NCI-H1694 treated with DMSO at 0.1 percent for 48 hours (cell line): ENCODE measurements at regions not wholly inside any gene's neighbourhood (a gene's known extent, or its start where the extent isn't known, plus 50 kb on each side); places are given as distances from the start of the nearest gene placed in this dataset.
"Not testable (repeated sequence)": the region's sequence is repeated elsewhere in the genome, so short reads cannot be mapped to it uniquely, and the experiment has no call there.

ENCODE experiments used
- DNase-seq: peaks from one replicate; lab custom pipeline; 2025; lab: John Stamatoyannopoulos, UW

DNA sequence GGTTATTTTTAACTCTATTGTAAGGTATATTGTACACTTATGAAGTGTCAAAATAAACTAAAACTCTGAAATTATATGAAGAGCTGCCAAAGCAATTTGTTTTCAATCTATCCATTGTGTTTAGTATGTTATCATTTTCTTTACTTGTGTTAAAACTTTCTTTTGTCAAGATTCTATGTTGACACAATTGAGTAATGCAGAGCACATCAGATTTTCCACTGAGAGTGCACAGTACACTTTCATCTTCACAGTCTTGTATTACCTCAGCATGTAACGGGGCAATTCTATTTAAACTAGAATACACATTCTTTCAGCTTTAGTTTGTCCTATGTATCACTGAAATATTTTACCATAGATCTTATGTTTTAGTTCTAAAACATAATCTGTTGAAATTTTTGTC lies 304.4 kb upstream of the ZC3H15 start:
- DNase-seq, result no peak

DNA sequence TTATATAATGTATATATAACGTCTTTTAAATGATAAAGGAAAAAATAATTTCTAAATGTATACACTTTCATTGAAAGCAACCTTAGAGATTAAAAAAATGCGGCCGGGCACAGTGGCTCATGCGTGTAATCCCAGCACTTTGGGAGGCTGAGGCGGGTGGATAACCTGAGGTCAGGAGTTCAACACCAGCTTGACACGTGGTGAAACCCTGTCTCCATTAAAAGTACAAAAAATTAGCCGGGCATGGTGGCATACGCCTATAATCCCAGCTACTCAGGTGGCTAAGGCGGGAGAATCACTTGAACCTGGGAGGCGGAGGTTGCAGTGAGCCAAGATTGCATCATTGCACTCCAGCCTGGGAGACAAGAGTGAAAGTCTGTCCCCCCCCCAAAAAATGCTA lies 303.7 kb upstream of the ZC3H15 start:
- not testable (repeated sequence) for DNase-seq

DNA sequence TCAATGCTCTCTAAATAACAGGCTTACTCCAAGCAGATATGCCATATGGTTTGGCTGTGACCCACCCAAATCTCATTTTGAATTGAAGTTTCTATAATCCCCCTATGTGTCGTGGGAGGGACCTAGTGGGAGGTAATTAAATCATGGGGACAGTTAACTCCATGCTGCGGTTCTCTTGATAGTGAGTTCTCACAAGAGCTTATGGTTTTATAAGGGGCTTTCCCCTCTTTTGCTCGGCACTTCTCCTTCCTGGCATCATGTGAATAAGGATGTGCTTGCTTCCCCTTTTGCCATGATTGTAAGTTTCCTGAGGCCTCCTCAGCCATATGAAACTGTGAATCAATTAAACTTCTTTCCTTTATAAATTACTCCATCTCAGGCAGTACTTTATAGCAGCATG lies 302.7 kb upstream of the ZC3H15 start:
- no peak for DNase-seq

DNA sequence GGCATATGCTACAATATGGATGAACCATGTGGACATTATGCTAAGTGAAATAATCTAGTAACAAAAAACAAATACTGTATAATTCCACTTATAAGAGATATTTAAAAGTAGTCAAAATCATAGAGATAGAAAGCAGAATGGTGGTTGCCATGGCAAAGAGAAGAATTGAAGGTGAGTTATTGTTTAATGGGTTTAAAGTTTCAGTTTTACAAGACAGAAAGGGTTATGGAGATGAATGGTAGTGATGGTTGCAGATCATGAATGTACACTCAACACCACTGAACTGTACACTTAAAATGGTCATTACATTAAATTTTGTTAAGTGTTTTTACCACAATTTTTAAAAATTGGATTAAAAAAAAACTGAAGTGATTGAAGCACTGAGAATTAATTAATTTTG lies 298.2 kb upstream of the ZC3H15 start:
- DNase-seq, result no peak

DNA sequence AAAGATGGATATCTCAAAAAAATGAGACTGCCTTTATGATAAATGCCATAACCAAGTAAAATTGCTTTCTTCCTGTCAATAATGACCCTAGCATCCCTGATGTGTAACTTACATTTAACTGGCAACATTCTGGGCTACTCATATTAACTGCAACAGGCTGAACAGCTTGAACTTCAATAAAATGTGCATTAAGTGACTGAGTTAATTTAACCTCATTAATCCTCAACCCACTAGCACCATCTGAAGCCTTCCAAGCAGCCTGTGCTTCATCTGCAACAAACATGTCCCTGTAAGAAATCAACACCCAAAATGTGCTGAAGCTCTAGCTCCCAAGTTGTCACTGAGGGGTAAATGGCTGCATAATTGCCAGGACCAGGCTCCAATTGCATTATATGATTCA lies 296.2 kb upstream of the ZC3H15 start:
- DNase-seq, result no peak

DNA sequence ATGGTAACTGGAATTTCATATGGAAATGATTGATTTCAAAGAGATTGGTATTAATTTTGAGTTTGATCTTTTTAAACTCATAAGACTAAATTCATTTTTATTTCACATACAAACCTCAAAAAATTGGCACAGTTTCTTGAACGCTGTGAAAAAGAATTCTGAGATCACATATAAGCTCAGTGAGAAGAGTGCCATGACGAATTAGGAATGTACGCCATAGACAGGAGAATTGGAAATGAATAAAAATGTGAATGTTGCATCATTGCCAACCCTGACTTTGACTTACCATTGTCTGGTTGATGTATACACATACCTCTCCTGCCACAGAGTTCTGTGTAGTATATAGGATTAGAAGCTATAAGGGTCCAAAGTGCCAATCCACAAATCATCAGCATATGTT lies 290.4 kb upstream of the ZC3H15 start:
- no peak for DNase-seq

DNA sequence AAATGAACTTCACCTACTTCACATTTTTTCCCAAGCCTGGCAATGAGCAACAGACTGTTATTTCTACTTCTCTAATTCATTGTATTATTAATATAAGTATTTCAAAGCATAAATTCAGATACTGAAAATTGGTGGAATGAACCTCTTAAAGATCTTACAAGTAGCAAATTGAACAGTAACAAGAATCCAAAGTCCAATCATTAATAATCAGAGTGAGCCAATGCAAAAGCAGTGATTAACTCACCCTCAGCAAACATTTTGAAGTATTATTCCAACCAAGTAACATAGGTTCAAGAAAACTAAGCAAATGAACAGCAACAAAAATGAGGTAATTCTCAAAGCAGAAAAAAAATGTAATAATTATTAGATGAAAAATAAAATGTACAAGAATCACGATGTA lies 288.1 kb upstream of the ZC3H15 start:
- no peak for DNase-seq

DNA sequence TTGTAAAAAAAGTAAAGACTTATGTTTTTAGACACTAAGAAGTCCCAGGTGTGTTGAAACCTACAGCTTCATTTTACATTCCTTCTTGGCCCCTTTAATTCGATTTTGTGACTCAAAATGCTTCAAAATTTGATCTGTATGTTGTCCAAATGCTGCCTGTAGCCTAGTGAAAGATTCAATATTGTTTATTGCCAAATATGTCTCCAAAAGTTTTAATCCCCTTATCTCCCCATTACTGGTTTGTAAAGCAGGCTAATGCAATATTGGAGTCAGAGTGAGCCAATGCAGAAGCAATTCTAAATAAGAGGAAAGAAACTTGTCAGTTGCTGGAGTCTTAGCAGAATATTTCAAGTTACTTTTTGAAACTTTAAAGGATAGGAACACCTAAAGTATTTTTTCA lies 287.0 kb upstream of the ZC3H15 start:
- DNase-seq, result no peak

DNA sequence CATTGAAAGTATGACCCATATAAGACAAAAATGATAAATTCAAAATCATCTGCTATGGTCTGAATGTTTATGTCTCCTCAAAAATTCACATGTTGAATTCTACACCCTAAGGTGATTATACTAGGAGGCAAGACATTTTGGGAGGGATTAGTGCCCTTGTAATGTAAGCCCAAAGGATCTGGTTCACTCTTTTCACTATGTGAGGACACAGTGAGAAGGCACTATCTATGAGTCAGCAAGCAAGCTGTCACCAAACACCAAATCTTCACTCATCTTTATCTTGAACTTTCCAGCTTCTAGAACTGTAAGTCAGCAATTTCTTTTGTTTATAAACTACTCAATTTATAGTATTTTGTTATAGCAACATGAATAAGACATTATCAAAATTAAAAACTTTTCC lies 284.7 kb upstream of the ZC3H15 start:
- no peak for DNase-seq

DNA sequence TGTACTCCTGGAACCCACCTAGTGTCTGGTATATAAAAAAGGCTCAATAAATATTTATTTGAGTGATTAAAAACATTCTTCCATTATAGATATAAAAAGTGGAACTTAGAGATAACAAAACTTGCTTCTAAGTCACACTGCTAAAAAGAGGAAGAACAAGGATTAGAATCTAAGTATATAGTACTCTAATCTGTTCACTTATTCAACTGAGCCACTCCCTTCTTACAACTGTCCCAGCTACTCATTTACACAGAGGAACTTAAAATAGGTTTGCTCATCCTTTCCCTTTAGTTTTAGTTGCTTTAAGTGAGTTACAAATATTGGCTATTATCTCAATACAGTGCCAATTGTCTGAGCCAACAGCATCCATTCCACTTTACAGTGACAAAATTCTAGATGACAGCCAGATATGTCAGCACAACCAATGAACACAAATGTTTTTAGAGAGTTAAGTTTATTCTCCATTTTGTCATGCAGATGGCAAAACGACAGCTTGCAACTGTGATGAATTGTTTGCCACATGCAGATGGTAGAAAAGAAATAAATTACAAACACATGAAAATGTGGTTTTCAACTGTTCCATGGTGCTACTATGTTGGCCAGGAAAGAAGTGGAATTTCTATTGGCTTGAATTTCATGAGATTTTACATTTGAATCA lies 280.7 kb upstream of the ZC3H15 start:
- DNase-seq, result peak; percentile 16

DNA sequence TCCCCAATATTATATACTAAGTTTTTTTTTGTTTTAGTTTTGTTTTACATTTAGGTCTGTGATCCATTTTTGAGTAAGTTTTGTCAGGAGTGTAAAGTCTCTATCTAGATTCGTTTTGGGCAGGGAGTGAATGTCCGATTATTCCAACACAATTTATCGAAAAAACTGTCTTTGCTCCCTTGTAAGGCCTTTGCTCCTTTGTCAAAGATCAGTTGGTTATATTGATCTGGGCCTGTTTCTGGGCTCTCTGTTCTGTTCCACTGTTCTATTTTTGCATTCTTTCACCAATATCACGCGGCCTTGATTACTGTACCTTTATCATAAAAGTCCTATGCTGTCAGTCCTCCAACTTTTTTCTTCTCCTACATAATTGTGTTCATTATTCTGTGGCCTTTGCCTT lies 276.5 kb upstream of the ZC3H15 start:
- no peak for DNase-seq

DNA sequence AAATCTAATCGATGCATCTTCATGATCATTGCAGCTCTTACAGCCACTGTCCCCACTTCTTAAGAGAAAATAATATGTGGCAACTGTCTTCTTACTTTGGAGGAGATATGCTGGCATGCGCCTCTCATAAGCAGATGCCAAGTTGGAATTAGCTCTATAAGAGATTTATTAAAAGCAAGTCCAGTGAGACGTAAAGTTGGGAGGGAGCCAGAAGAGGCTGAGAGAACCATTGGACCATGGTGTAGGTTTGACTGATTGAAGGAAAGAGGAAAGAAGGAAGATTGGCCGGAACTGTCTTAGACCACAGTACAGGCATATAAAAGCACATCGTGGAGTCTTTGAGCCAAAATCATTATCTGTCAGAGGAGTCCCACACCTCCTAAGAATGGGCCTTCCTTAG lies 265.7 kb upstream of the ZC3H15 start:
- DNase-seq, result no peak

DNA sequence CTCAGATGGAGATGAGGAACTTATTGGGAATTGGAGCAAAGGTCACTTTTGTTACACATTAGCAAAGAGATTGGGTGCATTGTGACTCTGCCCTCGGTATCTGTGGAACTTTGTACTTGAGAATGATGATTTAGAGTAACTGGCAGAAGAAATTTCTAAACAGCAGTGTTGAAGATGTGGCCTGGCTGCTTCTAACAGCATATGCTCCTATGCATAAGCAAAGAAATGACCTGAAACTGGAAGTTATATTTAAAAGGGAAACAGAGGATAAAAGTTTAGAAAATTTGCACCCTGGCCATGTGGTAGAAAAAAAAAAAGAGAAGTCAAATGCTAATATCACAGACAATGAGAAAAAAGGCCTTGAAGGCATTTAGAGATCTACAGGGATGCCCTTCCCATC lies 256.8 kb upstream of the ZC3H15 start:
- DNase-seq, result no peak

DNA sequence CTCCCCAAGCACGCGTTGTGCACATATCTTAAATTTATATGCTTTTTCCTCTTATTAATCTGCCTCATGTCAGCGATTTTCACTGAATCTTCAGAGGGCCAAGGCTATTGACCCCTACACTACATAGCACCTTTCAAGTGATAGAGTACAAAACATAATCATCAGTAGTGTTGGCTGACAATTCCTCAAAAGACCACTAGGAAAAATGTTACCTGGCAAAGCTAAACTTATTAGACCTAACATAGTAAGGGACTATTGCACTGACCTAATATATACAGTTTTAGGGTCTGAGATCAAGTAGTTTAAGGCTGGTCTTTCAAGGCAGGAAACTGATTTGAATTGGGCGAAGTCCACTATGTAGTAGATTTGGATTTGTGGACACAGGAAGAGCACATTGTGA lies 244.2 kb upstream of the ZC3H15 start:
- DNase-seq, result no peak

DNA sequence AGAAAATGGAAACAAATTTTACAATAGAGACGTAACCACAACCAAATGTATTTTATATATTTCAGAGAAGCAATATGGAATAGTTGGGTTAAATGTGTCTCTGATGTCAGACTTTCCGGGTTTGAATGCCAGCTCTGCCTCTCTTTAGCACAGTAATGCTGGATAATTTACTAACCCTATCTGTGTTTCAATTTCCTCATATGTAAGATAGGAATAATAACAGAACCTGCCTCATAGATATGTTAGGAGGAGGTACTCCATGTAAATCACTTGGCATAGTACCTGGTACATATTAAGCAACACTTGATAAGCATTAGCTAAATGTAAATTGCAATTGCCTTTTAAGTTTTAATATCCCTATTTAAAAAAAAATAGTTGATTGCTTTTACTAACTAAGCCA lies 231.3 kb upstream of the ZC3H15 start:
- DNase-seq, result no peak

DNA sequence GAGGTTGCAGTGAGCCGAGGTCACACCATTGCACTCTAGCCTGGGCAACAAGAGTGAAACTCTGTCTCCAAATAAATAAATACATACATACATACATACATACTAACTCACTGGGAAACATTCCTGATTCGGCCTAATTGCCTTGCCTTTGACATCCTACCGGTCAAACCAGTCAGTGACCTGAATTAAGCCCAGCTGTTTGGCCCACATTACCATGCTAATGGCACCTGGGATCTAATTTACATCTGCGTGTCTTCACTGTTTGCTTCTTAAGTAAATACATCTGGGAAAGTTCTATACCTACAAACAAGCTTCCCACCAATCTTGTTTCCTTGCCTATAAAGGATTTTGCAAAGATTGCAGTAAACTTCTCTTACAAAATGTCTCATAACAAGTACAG lies 230.2 kb upstream of the ZC3H15 start:
- no peak for DNase-seq

DNA sequence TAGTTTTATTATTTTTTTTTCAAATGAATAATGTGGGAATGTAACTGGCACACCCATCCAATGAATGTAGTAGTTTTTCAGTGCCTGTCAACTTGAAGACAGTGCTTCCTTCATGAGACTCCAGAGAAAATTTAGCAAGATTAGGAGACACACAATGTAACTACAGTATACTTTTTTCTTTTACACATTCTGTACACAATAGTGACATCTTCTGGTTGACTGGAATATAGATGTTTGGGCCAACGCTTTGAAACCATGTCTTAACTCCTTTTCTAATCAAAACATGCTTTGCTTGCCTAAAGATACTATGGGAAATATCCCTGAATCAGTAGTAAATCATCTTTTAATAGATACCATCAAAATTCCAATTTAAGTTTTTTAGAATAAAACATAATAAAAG lies 229.5 kb upstream of the ZC3H15 start:
- peak; percentile 68 for DNase-seq

DNA sequence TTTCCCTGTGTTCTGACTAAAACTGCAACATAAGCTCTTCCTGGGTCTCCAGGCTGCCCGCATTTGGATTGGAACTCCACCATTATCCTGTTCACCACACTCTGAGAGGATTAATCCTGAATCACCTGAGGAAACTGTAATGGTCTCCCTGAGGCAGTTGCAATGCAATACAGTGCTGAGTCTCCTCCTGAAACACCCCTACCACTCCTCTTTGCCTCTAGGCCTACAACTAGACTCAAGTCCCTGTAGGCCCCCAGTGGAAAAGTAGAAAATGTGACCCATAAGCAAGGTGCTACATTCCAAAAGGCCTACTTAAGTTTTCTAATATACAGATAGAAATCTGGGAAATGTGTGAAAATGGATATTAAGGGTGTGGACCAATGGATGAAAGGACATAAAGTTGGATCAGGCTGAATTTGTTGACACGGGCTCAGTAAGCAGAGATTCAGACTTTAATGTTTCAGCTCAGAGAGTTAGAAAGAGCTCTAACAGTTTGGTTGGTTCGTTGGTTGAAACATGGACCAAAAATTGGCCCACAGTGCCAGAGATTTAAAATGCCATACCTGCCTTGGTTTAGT lies 222.3 kb upstream of the ZC3H15 start:
- no peak for DNase-seq

DNA sequence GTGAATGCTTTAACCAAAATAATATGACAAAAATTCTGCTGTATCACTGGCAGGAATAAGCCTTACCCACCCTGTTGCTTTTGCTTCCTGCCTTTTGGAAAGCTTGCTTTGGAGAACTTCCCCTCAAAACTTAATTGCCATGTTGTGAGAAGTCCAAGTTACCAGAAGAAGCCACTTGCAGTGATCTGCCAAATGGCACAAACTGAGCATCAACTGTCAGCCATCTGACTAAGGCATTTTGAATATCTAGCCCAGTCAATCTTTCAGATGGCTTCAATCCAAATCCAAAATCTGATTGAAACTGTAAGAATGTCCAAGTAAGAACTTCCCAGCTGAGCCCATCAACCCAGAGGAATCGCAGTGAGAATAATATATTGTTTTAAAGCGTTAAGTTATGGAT lies 216.5 kb upstream of the ZC3H15 start:
- no peak for DNase-seq

DNA sequence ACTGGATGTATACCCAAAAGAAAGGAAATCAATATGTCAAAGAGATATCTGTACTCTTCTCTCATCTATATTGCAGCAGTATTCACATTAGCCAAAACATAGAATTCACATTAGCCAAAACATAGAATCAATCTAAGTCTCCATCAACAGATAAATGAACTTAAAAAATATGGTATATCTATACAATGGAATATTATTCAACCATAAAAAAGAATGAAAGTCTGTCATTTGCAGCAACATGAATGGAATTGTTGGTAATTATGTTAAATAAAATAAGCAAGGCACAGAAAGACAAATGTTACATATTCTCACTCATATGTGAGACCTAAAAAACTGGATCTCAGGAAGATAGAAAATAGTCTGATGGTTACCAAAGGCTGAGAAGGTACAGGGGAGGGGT lies 212.1 kb upstream of the ZC3H15 start:
- DNase-seq, result no peak

DNA sequence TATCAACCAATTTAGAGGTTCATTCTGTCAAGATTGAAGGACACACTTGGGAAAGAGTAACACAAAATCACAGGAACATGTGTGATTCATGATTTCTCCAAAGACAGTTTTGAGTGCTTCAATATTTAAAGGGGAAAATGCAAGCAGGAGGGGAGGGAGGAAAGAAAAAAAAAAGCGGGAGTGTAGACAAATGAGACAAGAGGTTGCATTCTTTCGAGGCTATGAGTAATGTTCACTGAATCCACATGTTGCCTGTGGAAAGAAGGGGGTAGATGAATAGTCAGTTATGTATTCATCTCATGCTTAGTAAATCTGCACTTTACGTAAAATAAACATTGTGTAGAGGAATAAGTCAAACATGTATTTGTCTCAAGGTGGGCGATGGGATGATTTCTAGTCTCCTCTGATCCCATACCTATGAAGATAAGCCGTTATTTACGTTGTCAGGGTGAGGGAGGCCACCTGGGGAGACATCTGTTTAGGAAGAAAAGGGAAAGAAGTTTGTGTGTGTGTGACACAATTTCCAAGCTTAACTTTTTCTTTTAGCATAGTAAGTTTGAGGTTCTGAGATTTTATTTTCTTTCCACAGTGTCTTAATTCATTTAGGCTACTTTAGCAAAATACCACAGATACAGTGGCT lies 211.0 kb upstream of the ZC3H15 start:
- DNase-seq, result no peak

DNA sequence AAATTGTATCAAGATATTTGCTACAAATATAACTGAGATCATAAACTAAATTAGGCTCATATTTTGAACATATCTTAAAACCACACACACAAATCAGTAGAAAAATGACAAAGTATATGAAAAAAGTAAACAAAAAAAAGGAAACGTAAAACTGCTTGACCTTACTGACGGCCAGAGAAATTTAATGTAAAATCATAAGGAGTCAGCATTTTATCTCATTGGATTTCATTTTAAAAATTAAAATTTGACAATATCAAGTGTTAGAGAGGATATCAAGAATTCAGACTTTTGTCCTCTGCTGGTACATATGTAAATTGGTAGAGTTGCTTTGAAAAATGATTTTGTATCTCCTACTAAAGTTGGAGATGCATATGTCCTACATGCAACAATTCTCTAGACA lies 209.2 kb upstream of the ZC3H15 start:
- no peak for DNase-seq

DNA sequence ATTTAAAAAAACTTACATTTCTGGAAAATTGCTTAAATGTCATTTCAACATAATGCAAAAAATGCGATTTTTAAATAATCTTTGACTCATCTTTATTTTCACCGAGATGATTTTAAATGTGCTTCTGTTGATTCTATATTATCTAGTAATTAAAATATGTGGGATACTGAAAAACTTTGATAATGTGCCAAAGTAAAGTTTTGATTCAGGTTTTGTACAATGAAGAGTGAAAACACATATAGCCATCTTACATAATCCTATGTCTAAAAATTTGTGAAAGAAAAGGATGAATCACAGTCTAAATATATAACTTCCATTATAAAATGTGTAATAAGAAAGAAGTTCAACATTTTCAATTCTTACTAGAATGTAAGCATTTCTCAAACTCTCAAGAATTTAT lies 204.3 kb upstream of the ZC3H15 start:
- no peak for DNase-seq
